ENCODE measurements at regions not wholly inside any gene's neighbourhood (a gene's known extent, or its start where the extent isn't known, plus 50 kb on each side); places are given as distances from the start of the nearest gene placed in this dataset.
A peak's percentile ranks its signal among the peaks of the same experiment; 100 is the strongest.
"Not testable (repeated sequence)": the region's sequence is repeated elsewhere in the genome, so short reads cannot be mapped to it uniquely, and the experiment has no call there.

GRCh38 chr6:23656255-23657194, 469.5 kb upstream of the NRSN1 start:
- Histone ChIP-seq H3K4me1 (peaks cover 0 to 27% (median 0%) of the 10 kb centered on the region in 4 donors), H3K9me3 (no peaks in the 10 kb centered on the region), H3K4me3 (no peak overlapping the region), H3K27me3 (no peaks in the 10 kb centered on the region), H3K36me3 (no peaks in the 10 kb centered on the region), H3K27ac (no peak overlapping the region)
- DNase-seq (ENCODE audit: low spot score in 2 of 2) = no peak
- 59 to 60% methylated on average over 14 of the region's 14 CpGs for WGBS, 2 donors
- TF ChIP-seq EP300 (IDR thresholded peaks at IDR 0.05) (no peak), CTCF (IDR thresholded peaks at IDR 0.05) (no peak), POLR2A (IDR thresholded peaks at IDR 0.05) (no peak)

GRCh38 chr6:23659125-23659524, 466.9 kb upstream of the NRSN1 start:
- Histone ChIP-seq H3K4me1 (peaks cover 0 to 12% (median 0%) of the 10 kb centered on the region in 4 donors), H3K9me3 (no peaks in the 10 kb centered on the region), H3K4me3 (no peak overlapping the region), H3K27me3 (no peaks in the 10 kb centered on the region), H3K36me3 (no peaks in the 10 kb centered on the region), H3K27ac (no peak overlapping the region)
- 7 to 11% methylated on average over 2 of the region's 2 CpGs for WGBS, 2 donors
- no peak for DNase-seq (ENCODE audit: low spot score in 2 of 2)
- TF ChIP-seq POLR2A (IDR thresholded peaks at IDR 0.05) (no peak), EP300 (IDR thresholded peaks at IDR 0.05) (no peak), CTCF (IDR thresholded peaks at IDR 0.05) (peak; percentile 30 to 63 (median 47))

GRCh38 chr6:23661549-23661948, 464.5 kb upstream of the NRSN1 start:
- H3K27me3 ChIP-seq = no peaks in the 10 kb centered on the region
- DNase-seq (ENCODE audit: low spot score in 2 of 2) = no peak
- H3K4me1 ChIP-seq = no peaks in the 10 kb centered on the region
- H3K36me3 ChIP-seq = no peaks in the 10 kb centered on the region
- peaks cover 0 to 3% (median 0%) of the 10 kb centered on the region in 4 donors for H3K9me3 ChIP-seq
- H3K27ac ChIP-seq = no peak overlapping the region
- WGBS, 2 donors = 84 to 91% methylated on average over 4 of the region's 4 CpGs
- TF ChIP-seq POLR2A (IDR thresholded peaks at IDR 0.05) (no peak), CTCF (IDR thresholded peaks at IDR 0.05) (no peak), EP300 (IDR thresholded peaks at IDR 0.05) (no peak)
- H3K4me3 ChIP-seq = no peak overlapping the region

GRCh38 chr6:23663096-23663495, 462.9 kb upstream of the NRSN1 start:
- H3K27me3 ChIP-seq = no peaks in the 10 kb centered on the region
- H3K9me3 ChIP-seq = peaks cover 0 to 8% (median 0%) of the 10 kb centered on the region in 4 donors
- H3K27ac ChIP-seq = no peak overlapping the region
- no peak for DNase-seq (ENCODE audit: low spot score in 2 of 2)
- no peaks in the 10 kb centered on the region for H3K4me1 ChIP-seq
- 52 to 65% methylated on average over 3 of the region's 3 CpGs for WGBS, 2 donors
- H3K4me3 ChIP-seq = no peak overlapping the region
- TF ChIP-seq CTCF (IDR thresholded peaks at IDR 0.05) (no peak), EP300 (IDR thresholded peaks at IDR 0.05) (no peak), POLR2A (IDR thresholded peaks at IDR 0.05) (no peak)
- H3K36me3 ChIP-seq = no peaks in the 10 kb centered on the region

- Histone ChIP-seq H3K4me1 (no peaks in the 10 kb centered on the region), H3K27ac (no peak overlapping the region), H3K9me3 (peaks cover 0 to 13% (median 0%) of the 10 kb centered on the region in 4 donors), H3K36me3 (no peaks in the 10 kb centered on the region), H3K27me3 (no peaks in the 10 kb centered on the region), H3K4me3 (no peak overlapping the region)
- no peak for DNase-seq (ENCODE audit: low spot score in 2 of 2)
- TF ChIP-seq POLR2A (IDR thresholded peaks at IDR 0.05) (no peak), CTCF (IDR thresholded peaks at IDR 0.05) (no peak), EP300 (IDR thresholded peaks at IDR 0.05) (no peak)
- WGBS, 2 donors = 44 to 48% methylated on average over 1 of the region's 1 CpG
Observed at GRCh38 chr6:23663652-23664051, 462.4 kb upstream of the NRSN1 start.

- WGBS, 2 donors = 93 to 94% methylated on average over 6 of the region's 6 CpGs
- not testable (repeated sequence) for H3K27ac ChIP-seq; H3K36me3 ChIP-seq; H3K27me3 ChIP-seq; DNase-seq (ENCODE audit: low spot score in 2 of 2); H3K4me1 ChIP-seq; H3K4me3 ChIP-seq
- H3K9me3 ChIP-seq = peaks cover 0 to 19% (median 0%) of the 10 kb centered on the region in 4 donors
Observed at GRCh38 chr6:23665911-23666310, 460.1 kb upstream of the NRSN1 start.

Data from tibial nerve (tissue), 4 donors.